Endothelial cell of umbilical vein (primary cell): ENCODE measurements at regions not wholly inside any gene's neighbourhood (a gene's known extent, or its start where the extent isn't known, plus 50 kb on each side); places are given as distances from the start of the nearest gene placed in this dataset.

Source experiments
- BruUV-seq: library from RNA; stranded (reverse); fragments of 400-500 nt; replicated peaks from 2 replicates; lab custom pipeline; 2021; lab: Mats Ljungman, UMichigan
- CTCF ChIA-PET: fragments of 300-600, 350-600 bp; sonication (Branson Sonifier 250); formaldehyde crosslinking; loops from one replicate; lab custom pipeline; 2021; ENCODE audit warnings: antibody characterized with exemption, inconsistent platforms; lab: Charles Lee
- POLR2A ChIA-PET: fragments of 300-600, 350-600 bp; sonication (Branson Sonifier 250); formaldehyde crosslinking; loops from one replicate; lab custom pipeline; 2021; ENCODE audit warnings: antibody characterized with exemption, inconsistent platforms; lab: Charles Lee
- DNase-seq: peaks from one replicate; pipeline ENCODE4 v3.0.0-alpha.2; 2011; ENCODE audit warnings: low read depth, low spot score
- FAIRE-seq: peaks from 2 replicates; lab custom pipeline; 2011; peaks lifted over from hg19 to GRCh38; lab: Jason Lieb, UNC
- H2AFZ ChIP-seq: 2 replicates; pipeline ENCODE4 v1.6.0; 2012; ENCODE audit warnings: low read depth, low read length, control low read depth, inconsistent platforms
- H3K27ac ChIP-seq: 2 replicates; pipeline ENCODE4 v1.5.1; 2011; ENCODE audit warnings: low read depth, mild to moderate bottlenecking, control low read depth, low read length, moderate library complexity; ENCODE audit not compliant: insufficient read depth
- H3K27me3 ChIP-seq, 2 experiments: 2 replicates each; pipeline versions ENCODE4 v1.6.0 to v1.6.1; 2011; ENCODE audit warnings: low read length in 2 of 2, mixed read lengths in 1 of 2; ENCODE audit not compliant: control insufficient read depth in 2 of 2, insufficient read depth in 2 of 2
- H3K36me3 ChIP-seq, 2 experiments: 2 replicates in 1 of 2; 3 replicates in 1 of 2; pipeline ENCODE4 v1.5.1; 2011; ENCODE audit warnings: low read length in 2 of 2, mild to moderate bottlenecking in 1 of 2, moderate library complexity in 1 of 2; ENCODE audit not compliant: control insufficient read depth in 2 of 2, insufficient read depth in 2 of 2; ENCODE audit errors: extremely low read depth in 1 of 2
- H3K4me1 ChIP-seq: 3 replicates; pipeline ENCODE4 v1.5.1; 2011; ENCODE audit warnings: mild to moderate bottlenecking, low read length; ENCODE audit not compliant: control insufficient read depth, insufficient read depth; ENCODE audit errors: extremely low read depth
- H3K4me2 ChIP-seq: 2 replicates; pipeline ENCODE4 v1.6.1; 2011; ENCODE audit warnings: low read length, control low read depth, mixed read lengths; ENCODE audit not compliant: insufficient read depth
- H3K4me3 ChIP-seq, 3 experiments: fragments of 200-600 bp in 1 of 3; sonication (generic), shearing (Covaris generic) in 1 of 3; replicated peaks in 1 of 3; 2 replicates each; pipeline ENCODE4 v1.5.1; 2011 to 2016; ENCODE audit warnings: control low read depth in 3 of 3, low read length in 3 of 3, mild to moderate bottlenecking in 2 of 3, inconsistent platforms in 1 of 3, low read depth in 1 of 3, moderate library complexity in 1 of 3; ENCODE audit not compliant: insufficient read depth in 1 of 3
- H3K79me2 ChIP-seq: 2 replicates; pipeline ENCODE4 v1.6.0; 2012; ENCODE audit warnings: low read length, inconsistent platforms; ENCODE audit not compliant: control insufficient read depth, insufficient read depth
- H3K9ac ChIP-seq: replicated peaks from 2 replicates; pipeline ENCODE3; 2011; ENCODE audit warnings: low read length, control low read depth; ENCODE audit not compliant: insufficient read depth; ENCODE audit errors: extremely low read depth
- H3K9me1 ChIP-seq: replicated peaks from 3 replicates; pipeline ENCODE4 v1.6.0; 2011; ENCODE audit warnings: mild to moderate bottlenecking, low read length; ENCODE audit not compliant: control insufficient read depth, insufficient read depth; ENCODE audit errors: extremely low read depth
- H3K9me3 ChIP-seq: replicated peaks from 2 replicates; pipeline ENCODE4 v1.5.1; 2012; ENCODE audit warnings: low read length, inconsistent platforms; ENCODE audit not compliant: control insufficient read depth, insufficient read depth
- H4K20me1 ChIP-seq: replicated peaks from 2 replicates; pipeline ENCODE3; 2011; ENCODE audit warnings: mild to moderate bottlenecking, low read length; ENCODE audit not compliant: control insufficient read depth, insufficient read depth; ENCODE audit errors: extremely low read depth
- CTCF ChIP-seq, 2 donors: IDR thresholded peaks; 1 replicate in 1 of 2; 2 replicates in 1 of 2; pipeline ENCODE4 v1.5.1; 2011; ENCODE audit warnings: low read length in 2 of 2, mild to moderate bottlenecking in 2 of 2, moderate library complexity in 2 of 2, control low read depth in 1 of 2, inconsistent platforms in 1 of 2, low read depth in 1 of 2; ENCODE audit not compliant: insufficient read depth in 1 of 2; ENCODE audit errors: extremely low read depth in 1 of 2
- EZH2 ChIP-seq: IDR thresholded peaks from 2 replicates; pipeline ENCODE4 v1.6.1; 2012; ENCODE audit warnings: borderline replicate concordance, low read depth, mild to moderate bottlenecking, moderate library complexity, low read length, inconsistent platforms; ENCODE audit not compliant: severe bottlenecking
- FOS ChIP-seq: IDR thresholded peaks from 2 replicates; pipeline ENCODE4 v1.6.1; 2011; ENCODE audit warnings: mild to moderate bottlenecking, low read length, moderate library complexity, borderline replicate concordance; ENCODE audit not compliant: insufficient read depth
- GATA2 ChIP-seq: IDR thresholded peaks from 2 replicates; pipeline ENCODE4 v1.7.0; 2011; ENCODE audit warnings: low read depth, mild to moderate bottlenecking, moderate library complexity, mixed read lengths, low read length; ENCODE audit not compliant: insufficient read length, insufficient read depth
- JUN ChIP-seq: IDR thresholded peaks from 2 replicates; pipeline ENCODE4 v1.6.1; 2011; ENCODE audit warnings: borderline replicate concordance, low read depth; ENCODE audit not compliant: insufficient read length, insufficient read depth
- MAX ChIP-seq: IDR thresholded peaks from 2 replicates; pipeline ENCODE4 v1.6.1; 2011; ENCODE audit not compliant: insufficient read depth, insufficient read length
- MYC ChIP-seq: IDR thresholded peaks from one replicate; pipeline ENCODE4 v1.6.1; 2011; ENCODE audit warnings: mild to moderate bottlenecking, low read depth, low read length
- POLR2A ChIP-seq: IDR thresholded peaks from 2 replicates; pipeline ENCODE4 v1.6.1; 2012; ENCODE audit warnings: low read depth, mild to moderate bottlenecking, control low read depth, low read length
- POLR2AphosphoS5 ChIP-seq: IDR thresholded peaks from 2 replicates; pipeline ENCODE4 v1.6.1; 2012; ENCODE audit warnings: low read depth, mild to moderate bottlenecking, control low read depth, low read length, moderate library complexity; ENCODE audit not compliant: insufficient read depth
- dilution Hi-C: fragments of 300-500 bp; cut with MboI; formaldehyde crosslinking; loops from one replicate; pipeline ENCODE4 v1.15.0; 2019; ENCODE audit warnings: low sequenced_read_pairs; ENCODE audit not compliant: extremely low pct_ligation_motif_present
- intact Hi-C: fragments of 100-400 bp; cut with micrococcal nuclease; formaldehyde crosslinking; loops from one replicate; pipeline ENCODE4 v1.10.0; 2022

GRCh38 chr18:1483385-1483784 lies 578.7 kb downstream of the ADCYAP1 start:
- H3K36me3 ChIP-seq: no peaks in the 10 kb centered on the region
- H4K20me1 ChIP-seq: no peaks in the 10 kb centered on the region
- no peak for TF ChIP-seq MYC
- POLR2A ChIA-PET: no interaction called here
- H3K9me1 ChIP-seq: no peaks in the 10 kb centered on the region
- intact Hi-C loops: no loop called here
- FAIRE-seq (no peak), DNase-seq (no peak)
- H3K4me2 ChIP-seq: no peak overlapping the region
- no peaks in the 10 kb centered on the region for H3K27me3 ChIP-seq
- H3K79me2 ChIP-seq: no peaks in the 10 kb centered on the region
- H3K4me1 ChIP-seq: no peaks in the 10 kb centered on the region
- no peak overlapping the region for H3K27ac ChIP-seq
- dilution Hi-C loops: no loop called here
- H2AFZ ChIP-seq: no peak overlapping the region
- no peaks in the 10 kb centered on the region for H3K9me3 ChIP-seq
- H3K4me3 ChIP-seq: no peak overlapping the region
- H3K9ac ChIP-seq: no peak overlapping the region
- BruUV-seq: no TSS peak
- CTCF ChIA-PET: no interaction called here

- Histone ChIP-seq H3K9me1 (no peaks in the 10 kb centered on the region), H3K4me1 (no peaks in the 10 kb centered on the region), H3K79me2 (no peaks in the 10 kb centered on the region), H3K9ac (no peak overlapping the region), H2AFZ (no peak overlapping the region), H3K27me3 (no peaks in the 10 kb centered on the region), H3K36me3 (no peaks in the 10 kb centered on the region), H3K4me2 (no peak overlapping the region), H3K27ac (no peak overlapping the region), H3K9me3 (no peaks in the 10 kb centered on the region), H4K20me1 (no peaks in the 10 kb centered on the region), H3K4me3 (no peak overlapping the region)
- intact Hi-C loops: no loop called here
- DNase-seq: no peak
- ChIA-PET POLR2A (no interaction called here), CTCF (no interaction called here)
- dilution Hi-C loops: no loop called here
- no TSS peak for BruUV-seq
- FAIRE-seq: no peak
- TF ChIP-seq MYC (no peak), MAX (no peak), POLR2AphosphoS5 (no peak), CTCF (IDR thresholded peaks at IDR 0.05; ENCODE audit: extremely low read depth in 1 of 2, insufficient read depth in 1 of 2, low read depth in 1 of 2, low read length in 2 of 2) (no peak), FOS (no peak), GATA2 (no peak), JUN (no peak), POLR2A (no peak), EZH2 (no peak)
Observed at GRCh38 chr18:1487457-1487856, 582.8 kb downstream of the ADCYAP1 start.
